ENCODE measurements at regions not wholly inside any gene's neighbourhood (a gene's known extent, or its start where the extent isn't known, plus 50 kb on each side); places are given as distances from the start of the nearest gene placed in this dataset.

DNA sequence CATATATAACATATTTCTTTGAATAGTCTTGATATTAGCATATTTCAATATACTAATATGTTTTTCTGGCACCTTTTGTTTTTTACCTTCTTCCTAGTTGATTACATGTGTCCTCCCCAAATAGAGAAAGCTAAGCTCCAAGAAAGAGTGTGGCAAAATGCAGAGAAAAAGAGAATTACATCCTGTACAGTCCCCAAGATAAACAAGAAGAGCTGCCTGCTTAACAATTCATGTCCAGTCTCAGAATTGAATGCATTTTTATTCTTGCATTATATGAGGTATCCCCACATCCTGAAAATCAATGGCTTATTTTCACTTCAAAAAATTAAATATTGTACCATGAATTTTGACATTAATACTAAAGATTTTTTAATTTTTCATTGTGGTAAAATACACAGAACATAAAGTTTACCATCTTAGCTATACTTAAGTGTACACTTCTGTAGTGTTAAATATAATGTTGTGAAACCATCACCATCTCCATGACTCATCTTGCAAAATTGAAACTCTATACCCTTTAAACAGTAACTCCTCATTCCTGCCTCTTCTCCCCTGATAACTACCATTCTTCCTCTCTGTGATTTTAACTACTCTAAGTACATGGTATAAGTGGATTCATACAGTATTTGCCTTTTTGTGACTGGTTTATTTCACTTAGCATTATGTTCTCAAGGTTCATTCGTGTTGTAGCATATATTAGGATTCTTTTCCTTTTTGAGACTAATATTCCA, 490.3 kb downstream of the COL12A1 start:
- TF ChIP-seq YY1 (IDR thresholded peaks at IDR 0.05; ENCODE audit: borderline replicate concordance in 1 of 3, control insufficient read depth in 1 of 3, extremely low read depth in 1 of 3, insufficient read depth in 3 of 3, insufficient read length in 1 of 3, insufficient replicate concordance in 2 of 3, low read depth in 1 of 3, low read length in 2 of 3) (no peak), SMC3 (conservative IDR thresholded peaks at IDR 0.05; ENCODE audit: insufficient read depth, low read depth, low read length) (no peak)

Measured in K562 (cell line).